ENCODE measurements at regions not wholly inside any gene's neighbourhood (a gene's known extent, or its start where the extent isn't known, plus 50 kb on each side); places are given as distances from the start of the nearest gene placed in this dataset.

- ATAC-seq (ENCODE audit: low read depth) (no peak), DNase-seq (no peak)
- Mint-ChIP-seq H3K4me1 (peaks cover 12% of the 10 kb centered on the region), H3K9me3 (ENCODE audit: insufficient read depth) (no peaks in the 10 kb centered on the region), H3K4me3 (no peak overlapping the region), H3K27me3 (peaks cover 8% of the 10 kb centered on the region), H3K27ac (no peak overlapping the region)
- peaks cover 0 to 5% (median 0%) of the 10 kb centered on the region in 4 experiments for H3K27me3 ChIP-seq (replicated peaks in 1 of 4; ENCODE audit: control extremely low read depth in 1 of 4, control insufficient read depth in 3 of 4, insufficient read depth in 4 of 4, low read length in 3 of 4)
- H3K9ac ChIP-seq (ENCODE audit: low read length), result no peak overlapping the region
- H3K27ac ChIP-seq (ENCODE audit: low read length in 2 of 2), result no peak overlapping the region
- peaks cover 0 to 5% (median 0%) of the 10 kb centered on the region in 3 donors for H3K9me3 ChIP-seq (ENCODE audit: control extremely low read depth in 1 of 3, control insufficient read depth in 2 of 3, insufficient read depth in 1 of 3, low read length in 2 of 3)
- no peak for TF ChIP-seq EZH2 (IDR thresholded peaks at IDR 0.05; ENCODE audit: borderline replicate concordance, insufficient read depth, low read depth, low read length, poor library complexity, severe bottlenecking)
- no peak for TF ChIP-seq CTCF (IDR thresholded peaks at IDR 0.05)
- H4K20me1 ChIP-seq (ENCODE audit: control insufficient read depth, insufficient read depth, low read length, poor library complexity, severe bottlenecking), result no peaks in the 10 kb centered on the region
- H3K4me3 ChIP-seq (ENCODE audit: control extremely low read depth in 1 of 5, extremely low read depth in 1 of 5, insufficient read depth in 1 of 5, low read depth in 2 of 5, low read length in 4 of 5), result no peak overlapping the region
- H3K4me1 ChIP-seq (ENCODE audit: control insufficient read depth in 2 of 2, insufficient read depth in 2 of 2, low read length in 2 of 2), result peaks cover 0 to 3% of the 10 kb centered on the region in 2 donors
- ChIA-PET POLR2A (no interaction called here), CTCF (no interaction called here)
- no peak overlapping the region for H3K4me2 ChIP-seq (replicated peaks; ENCODE audit: low read depth, low read length, poor library complexity, severe bottlenecking)
- H3K79me2 ChIP-seq (ENCODE audit: control insufficient read depth, insufficient read depth, low read length), result no peaks in the 10 kb centered on the region
- H3K36me3 ChIP-seq (replicated peaks in 1 of 2; ENCODE audit: control extremely low read depth in 1 of 2, control insufficient read depth in 1 of 2, extremely low read depth in 1 of 2, insufficient read depth in 2 of 2, low read length in 1 of 2), result no peaks in the 10 kb centered on the region
- intact Hi-C loops (cut with micrococcal nuclease), result no loop called here
- WGBS (ENCODE audit: insufficient coverage), result 86% methylated on average over 22 of the region's 26 CpGs
- no peak overlapping the region for H2AFZ ChIP-seq (ENCODE audit: insufficient read depth, low read depth, low read length, poor library complexity, severe bottlenecking)
These were observed 95.6 kb downstream of the SIK1 start for GRCh38 chr21:43331111-43331961.

GRCh38 chr21:43330306-43330881 is 96.5 kb downstream of the SIK1 start:
- POLR2A ChIA-PET, result no interaction called here
- intact Hi-C loops (cut with micrococcal nuclease), result no loop called here
- no peaks in the 10 kb centered on the region for H3K9me3 Mint-ChIP-seq (ENCODE audit: insufficient read depth)
- Histone ChIP-seq H3K4me2 (replicated peaks; ENCODE audit: low read depth, low read length, poor library complexity, severe bottlenecking) (no peak overlapping the region), H3K27me3 (replicated peaks in 1 of 4; ENCODE audit: control extremely low read depth in 1 of 4, control insufficient read depth in 3 of 4, insufficient read depth in 4 of 4, low read length in 3 of 4) (peaks cover 0 to 5% (median 0%) of the 10 kb centered on the region in 4 experiments), H3K79me2 (ENCODE audit: control insufficient read depth, insufficient read depth, low read length) (no peaks in the 10 kb centered on the region), H3K4me3 (ENCODE audit: control extremely low read depth in 1 of 5, extremely low read depth in 1 of 5, insufficient read depth in 1 of 5, low read depth in 2 of 5, low read length in 4 of 5) (no peak overlapping the region), H3K27ac (ENCODE audit: low read length in 2 of 2) (no peak overlapping the region), H2AFZ (ENCODE audit: insufficient read depth, low read depth, low read length, poor library complexity, severe bottlenecking) (no peak overlapping the region), H4K20me1 (ENCODE audit: control insufficient read depth, insufficient read depth, low read length, poor library complexity, severe bottlenecking) (no peaks in the 10 kb centered on the region), H3K4me1 (ENCODE audit: control insufficient read depth in 2 of 2, insufficient read depth in 2 of 2, low read length in 2 of 2) (peaks cover 9 to 11% of the 10 kb centered on the region in 2 donors), H3K36me3 (replicated peaks in 1 of 2; ENCODE audit: control extremely low read depth in 1 of 2, control insufficient read depth in 1 of 2, extremely low read depth in 1 of 2, insufficient read depth in 2 of 2, low read length in 1 of 2) (no peaks in the 10 kb centered on the region), H3K9ac (ENCODE audit: low read length) (no peak overlapping the region), H3K9me3 (ENCODE audit: control extremely low read depth in 1 of 3, control insufficient read depth in 2 of 3, insufficient read depth in 1 of 3, low read length in 2 of 3) (peaks cover 0 to under 1% (median 0%) of the 10 kb centered on the region in 3 donors)
- H3K27ac Mint-ChIP-seq, result no peak overlapping the region
- DNase-seq (no peak), ATAC-seq (ENCODE audit: low read depth) (no peak)
- CTCF ChIA-PET, result no interaction called here
- H3K27me3 Mint-ChIP-seq, result peaks cover 8% of the 10 kb centered on the region
- TF ChIP-seq CTCF (IDR thresholded peaks at IDR 0.05) (no peak), EZH2 (IDR thresholded peaks at IDR 0.05; ENCODE audit: borderline replicate concordance, insufficient read depth, low read depth, low read length, poor library complexity, severe bottlenecking) (no peak)
- WGBS (ENCODE audit: insufficient coverage), result 86% methylated on average over 15 of the region's 15 CpGs
- H3K4me3 Mint-ChIP-seq, result no peak overlapping the region
- peaks cover 19% of the 10 kb centered on the region for H3K4me1 Mint-ChIP-seq

Measured in B cell (primary cell).